Thyroid gland (tissue), 4 donors: ENCODE measurements at regions not wholly inside any gene's neighbourhood (a gene's known extent, or its start where the extent isn't known, plus 50 kb on each side); places are given as distances from the start of the nearest gene placed in this dataset.

ENCODE experiments used
- POLR2A ChIP-seq, 2 donors: fragments of 450-650 bp; IDR thresholded peaks; one replicate each; pipeline ENCODE4 v1.6.1; 2017; ENCODE audit warnings: antibody characterized with exemption in 2 of 2, mild to moderate bottlenecking in 2 of 2, moderate library complexity in 1 of 2
- TF ChIP-seq, protein P1 (sequence below), 6 experiments: fragments of 200-600 bp in 3 of 6; fragments of 450-650 bp in 3 of 6; sonication (generic) in 3 of 6; IDR thresholded peaks; one replicate each; pipeline ENCODE4 v1.5.1; 2016 to 2019; ENCODE audit warnings: antibody characterized with exemption in 6 of 6, mild to moderate bottlenecking in 2 of 6, inconsistent platforms in 1 of 6, moderate library complexity in 1 of 6

DNA sequence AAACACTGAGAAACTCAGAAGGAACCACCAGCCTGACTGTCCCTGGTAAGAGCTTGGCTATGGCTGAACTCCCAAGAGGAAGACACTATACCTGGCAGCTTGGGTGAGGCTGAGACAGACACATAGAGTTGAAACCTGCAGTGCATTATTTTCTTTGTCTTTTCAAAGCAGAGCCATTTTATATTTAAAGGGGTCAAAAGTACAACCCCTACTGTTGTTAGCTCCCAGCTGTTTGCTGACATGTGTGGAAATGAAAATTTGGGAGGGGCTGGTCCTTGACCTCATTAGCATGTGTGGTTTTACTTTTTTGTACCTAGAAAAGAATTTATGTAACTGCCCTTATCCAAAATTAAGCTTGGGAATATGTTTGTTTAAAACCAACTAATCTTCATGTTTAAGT is 309.0 kb downstream of the RPRM start:
- TF ChIP-seq, protein P1, sequence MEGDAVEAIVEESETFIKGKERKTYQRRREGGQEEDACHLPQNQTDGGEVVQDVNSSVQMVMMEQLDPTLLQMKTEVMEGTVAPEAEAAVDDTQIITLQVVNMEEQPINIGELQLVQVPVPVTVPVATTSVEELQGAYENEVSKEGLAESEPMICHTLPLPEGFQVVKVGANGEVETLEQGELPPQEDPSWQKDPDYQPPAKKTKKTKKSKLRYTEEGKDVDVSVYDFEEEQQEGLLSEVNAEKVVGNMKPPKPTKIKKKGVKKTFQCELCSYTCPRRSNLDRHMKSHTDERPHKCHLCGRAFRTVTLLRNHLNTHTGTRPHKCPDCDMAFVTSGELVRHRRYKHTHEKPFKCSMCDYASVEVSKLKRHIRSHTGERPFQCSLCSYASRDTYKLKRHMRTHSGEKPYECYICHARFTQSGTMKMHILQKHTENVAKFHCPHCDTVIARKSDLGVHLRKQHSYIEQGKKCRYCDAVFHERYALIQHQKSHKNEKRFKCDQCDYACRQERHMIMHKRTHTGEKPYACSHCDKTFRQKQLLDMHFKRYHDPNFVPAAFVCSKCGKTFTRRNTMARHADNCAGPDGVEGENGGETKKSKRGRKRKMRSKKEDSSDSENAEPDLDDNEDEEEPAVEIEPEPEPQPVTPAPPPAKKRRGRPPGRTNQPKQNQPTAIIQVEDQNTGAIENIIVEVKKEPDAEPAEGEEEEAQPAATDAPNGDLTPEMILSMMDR (IDR thresholded peaks at IDR 0.05) = no peak
- TF ChIP-seq POLR2A (IDR thresholded peaks at IDR 0.05) = no peak
